ENCODE measurements at regions not wholly inside any gene's neighbourhood (a gene's known extent, or its start where the extent isn't known, plus 50 kb on each side); places are given as distances from the start of the nearest gene placed in this dataset.

- Mint-ChIP-seq H3K27me3 (ENCODE audit: low read depth) (no peaks in the 10 kb centered on the region), H3K4me1 (no peaks in the 10 kb centered on the region), H3K27ac (ENCODE audit: unreplicated experiment) (no peak overlapping the region), H3K9me3 (peaks cover 7% of the 10 kb centered on the region), H3K36me3 (ENCODE audit: low read depth) (peaks cover 3% of the 10 kb centered on the region), H3K4me3 (no peak overlapping the region)
- DNase-seq (ENCODE audit: low read depth, low spot score): no peak
- no peak for TF ChIP-seq CTCF (conservative IDR thresholded peaks at IDR 0.05)
These were observed 1117.2 kb upstream of the MIR17HG start for GRCh38 chr13:90230311-90230710.

- no peaks in the 10 kb centered on the region for H3K4me1 Mint-ChIP-seq
- H3K36me3 Mint-ChIP-seq (ENCODE audit: low read depth): peaks cover 5% of the 10 kb centered on the region
- no peak overlapping the region for H3K27ac Mint-ChIP-seq (ENCODE audit: unreplicated experiment)
- no peak for DNase-seq (ENCODE audit: low read depth, low spot score)
- no peak for TF ChIP-seq CTCF (conservative IDR thresholded peaks at IDR 0.05)
- no peaks in the 10 kb centered on the region for H3K27me3 Mint-ChIP-seq (ENCODE audit: low read depth)
- H3K4me3 Mint-ChIP-seq: no peak overlapping the region
- H3K9me3 Mint-ChIP-seq: peaks cover 7% of the 10 kb centered on the region
These were observed 1115.2 kb upstream of the MIR17HG start for GRCh38 chr13:90232291-90232690.

- Mint-ChIP-seq H3K36me3 (ENCODE audit: low read depth) (peaks cover 5% of the 10 kb centered on the region), H3K27me3 (ENCODE audit: low read depth) (no peaks in the 10 kb centered on the region), H3K9me3 (peaks cover 5% of the 10 kb centered on the region), H3K27ac (ENCODE audit: unreplicated experiment) (no peak overlapping the region), H3K4me1 (peaks cover 11% of the 10 kb centered on the region), H3K4me3 (no peak overlapping the region)
- TF ChIP-seq CTCF (conservative IDR thresholded peaks at IDR 0.05): no peak
- DNase-seq (ENCODE audit: low read depth, low spot score): no peak
These were observed 1113.4 kb upstream of the MIR17HG start for GRCh38 chr13:90233933-90234672.

GRCh38 chr13:90237852-90238251, 1109.6 kb upstream of the MIR17HG start:
- peaks cover 2% of the 10 kb centered on the region for H3K36me3 Mint-ChIP-seq (ENCODE audit: low read depth)
- H3K27me3 Mint-ChIP-seq (ENCODE audit: low read depth): no peaks in the 10 kb centered on the region
- no peak for DNase-seq (ENCODE audit: low read depth, low spot score)
- TF ChIP-seq CTCF (conservative IDR thresholded peaks at IDR 0.05): no peak
- H3K4me3 Mint-ChIP-seq: no peak overlapping the region
- no peaks in the 10 kb centered on the region for H3K9me3 Mint-ChIP-seq
- H3K27ac Mint-ChIP-seq (ENCODE audit: unreplicated experiment): peak overlapping the region; percentile 29
- H3K4me1 Mint-ChIP-seq: peaks cover 13% of the 10 kb centered on the region

GRCh38 chr13:90238413-90238812, 1109.1 kb upstream of the MIR17HG start:
- no peak for DNase-seq (ENCODE audit: low read depth, low spot score)
- Mint-ChIP-seq H3K4me3 (peak overlapping the region; percentile 19), H3K36me3 (ENCODE audit: low read depth) (peaks cover 2% of the 10 kb centered on the region), H3K9me3 (no peaks in the 10 kb centered on the region), H3K4me1 (peaks cover 13% of the 10 kb centered on the region), H3K27ac (ENCODE audit: unreplicated experiment) (peak overlapping the region; percentile 29), H3K27me3 (ENCODE audit: low read depth) (no peaks in the 10 kb centered on the region)
- TF ChIP-seq CTCF (conservative IDR thresholded peaks at IDR 0.05): no peak
